ENCODE measurements at regions not wholly inside any gene's neighbourhood (a gene's known extent, or its start where the extent isn't known, plus 50 kb on each side); places are given as distances from the start of the nearest gene placed in this dataset.

- ChIA-PET POLR2A (no interaction called here), CTCF (no interaction called here)
- DNase-seq = no peak
- H3K9me3 Mint-ChIP-seq (ENCODE audit: insufficient read depth) = no peaks in the 10 kb centered on the region
- H3K27ac Mint-ChIP-seq = no peak overlapping the region
- H3K27me3 Mint-ChIP-seq (ENCODE audit: low read depth) = no peaks in the 10 kb centered on the region
- no peaks in the 10 kb centered on the region for H3K4me1 Mint-ChIP-seq (ENCODE audit: low read depth)
- ATAC-seq = no peak
- no peaks in the 10 kb centered on the region for H3K36me3 Mint-ChIP-seq (ENCODE audit: low read depth)
- H3K4me3 Mint-ChIP-seq = no peak overlapping the region
Measured at GRCh38 chr18:78859686-78860085, 119.9 kb upstream of the SALL3 start.

DNA sequence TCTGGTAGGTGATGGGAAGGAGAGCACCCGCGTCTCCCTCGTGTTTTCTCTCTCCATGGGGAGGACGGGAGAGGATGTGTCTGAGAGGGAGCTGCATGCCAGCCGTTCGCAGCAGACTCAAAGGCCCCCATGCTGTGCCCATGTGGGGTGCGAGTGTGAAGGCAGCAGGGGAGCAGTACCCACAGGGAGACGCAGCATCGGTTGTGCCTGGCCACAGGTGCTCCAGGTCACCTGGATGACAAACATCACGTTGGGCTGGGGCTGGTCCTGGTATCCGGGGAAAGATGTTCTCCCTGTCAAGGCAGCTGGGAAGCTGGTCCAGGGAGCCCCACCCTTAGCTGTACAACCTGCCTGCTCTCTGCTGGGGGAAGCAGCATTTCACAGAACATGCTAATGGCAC, 119.5 kb upstream of the SALL3 start:
- H3K4me1 Mint-ChIP-seq (ENCODE audit: low read depth) = no peaks in the 10 kb centered on the region
- no peak overlapping the region for H3K4me3 Mint-ChIP-seq
- no peaks in the 10 kb centered on the region for H3K36me3 Mint-ChIP-seq (ENCODE audit: low read depth)
- CTCF ChIA-PET = no interaction called here
- DNase-seq = no peak
- POLR2A ChIA-PET = no interaction called here
- no peaks in the 10 kb centered on the region for H3K9me3 Mint-ChIP-seq (ENCODE audit: insufficient read depth)
- H3K27ac Mint-ChIP-seq = no peak overlapping the region
- no peaks in the 10 kb centered on the region for H3K27me3 Mint-ChIP-seq (ENCODE audit: low read depth)
- no peak for ATAC-seq

- Mint-ChIP-seq H3K4me1 (ENCODE audit: low read depth) (no peaks in the 10 kb centered on the region), H3K4me3 (no peak overlapping the region), H3K9me3 (ENCODE audit: insufficient read depth) (no peaks in the 10 kb centered on the region), H3K36me3 (ENCODE audit: low read depth) (no peaks in the 10 kb centered on the region), H3K27ac (no peak overlapping the region), H3K27me3 (ENCODE audit: low read depth) (no peaks in the 10 kb centered on the region)
- DNase-seq (no peak), ATAC-seq (no peak)
- POLR2A ChIA-PET = no interaction called here
- CTCF ChIA-PET = no interaction called here
Measured at GRCh38 chr18:78861116-78861515, 118.5 kb upstream of the SALL3 start.

- no peak for DNase-seq
- Mint-ChIP-seq H3K36me3 (ENCODE audit: low read depth) (no peaks in the 10 kb centered on the region), H3K4me3 (no peak overlapping the region), H3K27ac (no peak overlapping the region), H3K4me1 (ENCODE audit: low read depth) (no peaks in the 10 kb centered on the region), H3K27me3 (ENCODE audit: low read depth) (no peaks in the 10 kb centered on the region), H3K9me3 (ENCODE audit: insufficient read depth) (no peaks in the 10 kb centered on the region)
- POLR2A ChIA-PET = no interaction called here
- CTCF ChIA-PET = no interaction called here
- ATAC-seq = no peak
Measured at GRCh38 chr18:78861706-78862105, 117.9 kb upstream of the SALL3 start.

DNA sequence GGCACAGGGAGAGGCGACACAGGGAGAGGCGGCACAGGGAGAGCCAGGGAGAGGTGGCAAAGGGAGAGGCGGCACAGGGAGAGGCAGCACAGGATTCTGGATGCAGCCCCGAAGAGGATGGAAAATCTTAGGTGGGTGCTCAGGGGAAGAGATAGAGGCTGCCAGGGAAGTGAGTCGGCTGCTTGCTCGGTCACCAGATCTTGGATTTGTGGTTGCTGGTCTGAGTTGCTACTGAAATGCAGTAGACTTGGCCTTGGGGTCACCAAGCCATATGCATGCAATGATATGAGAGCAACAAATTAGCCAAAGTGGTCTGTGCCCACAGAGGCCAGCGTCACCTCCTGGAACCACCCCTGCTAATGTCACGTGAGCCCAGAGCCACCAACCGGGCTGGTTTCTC, 117.2 kb upstream of the SALL3 start:
- no peak for ATAC-seq
- H3K36me3 Mint-ChIP-seq (ENCODE audit: low read depth) = no peaks in the 10 kb centered on the region
- H3K4me1 Mint-ChIP-seq (ENCODE audit: low read depth) = no peaks in the 10 kb centered on the region
- H3K4me3 Mint-ChIP-seq = no peak overlapping the region
- no peaks in the 10 kb centered on the region for H3K9me3 Mint-ChIP-seq (ENCODE audit: insufficient read depth)
- no peak for DNase-seq
- no peaks in the 10 kb centered on the region for H3K27me3 Mint-ChIP-seq (ENCODE audit: low read depth)
- H3K27ac Mint-ChIP-seq = no peak overlapping the region
- POLR2A ChIA-PET = no interaction called here
- CTCF ChIA-PET = no interaction called here

- POLR2A ChIA-PET = no interaction called here
- DNase-seq (no peak), ATAC-seq (no peak)
- Mint-ChIP-seq H3K4me1 (ENCODE audit: low read depth) (no peaks in the 10 kb centered on the region), H3K9me3 (ENCODE audit: insufficient read depth) (no peaks in the 10 kb centered on the region), H3K27ac (no peak overlapping the region), H3K4me3 (no peak overlapping the region), H3K27me3 (ENCODE audit: low read depth) (no peaks in the 10 kb centered on the region), H3K36me3 (ENCODE audit: low read depth) (no peaks in the 10 kb centered on the region)
- CTCF ChIA-PET = no interaction called here
Measured at GRCh38 chr18:78865056-78865598, 114.5 kb upstream of the SALL3 start.

DNA sequence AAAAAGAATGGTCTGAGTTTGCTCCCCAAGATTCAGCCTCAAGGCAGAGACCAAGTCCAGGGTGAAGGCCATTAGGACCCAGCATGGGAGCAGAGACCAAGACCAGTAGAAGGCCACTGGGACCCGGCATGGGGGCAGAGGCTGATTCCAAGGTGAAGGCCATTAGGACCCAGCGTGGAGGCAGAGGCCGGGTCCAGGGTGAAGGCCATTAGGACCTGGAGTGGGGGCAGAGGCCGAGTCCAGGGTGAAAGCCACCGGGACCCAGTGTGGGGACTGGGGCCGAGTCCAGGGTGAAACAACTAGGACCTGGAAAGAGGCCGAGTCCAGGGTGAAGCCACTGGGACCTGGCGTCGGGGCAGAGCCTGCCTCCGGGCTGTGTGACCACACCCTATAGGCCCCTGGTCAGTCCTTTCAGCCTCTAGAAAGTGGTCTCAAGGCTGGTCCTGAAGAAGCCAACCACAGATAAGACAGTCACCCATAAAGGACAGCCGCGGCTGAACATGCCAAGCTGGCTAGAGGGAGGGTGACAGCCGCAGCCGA, 113.8 kb upstream of the SALL3 start:
- no peak overlapping the region for H3K27ac Mint-ChIP-seq
- no peak for ATAC-seq
- DNase-seq = no peak
- no peaks in the 10 kb centered on the region for H3K9me3 Mint-ChIP-seq (ENCODE audit: insufficient read depth)
- H3K4me1 Mint-ChIP-seq (ENCODE audit: low read depth) = no peaks in the 10 kb centered on the region
- H3K27me3 Mint-ChIP-seq (ENCODE audit: low read depth) = no peaks in the 10 kb centered on the region
- POLR2A ChIA-PET = no interaction called here
- CTCF ChIA-PET = no interaction called here
- no peaks in the 10 kb centered on the region for H3K36me3 Mint-ChIP-seq (ENCODE audit: low read depth)
- H3K4me3 Mint-ChIP-seq = no peak overlapping the region

DNA sequence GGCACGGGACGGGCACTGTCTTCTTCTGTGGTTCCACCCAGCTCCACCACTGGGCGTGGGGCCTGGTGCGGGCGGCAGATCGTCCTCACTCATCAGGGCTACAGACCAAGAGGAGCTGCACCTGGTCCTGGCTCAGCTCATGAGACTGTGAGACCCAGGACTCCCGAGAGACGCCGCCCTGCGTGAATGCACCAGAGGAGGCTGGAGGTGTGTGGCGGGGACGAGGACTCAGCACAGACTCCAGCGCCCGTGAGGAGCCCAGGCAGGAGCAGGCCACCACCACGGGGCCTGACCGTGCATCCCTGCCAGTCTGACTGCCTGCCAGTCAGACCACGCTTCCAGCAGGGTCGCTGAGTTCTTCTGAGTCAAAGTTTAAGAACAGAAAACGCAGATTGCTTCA, 112.5 kb upstream of the SALL3 start:
- no peaks in the 10 kb centered on the region for H3K9me3 Mint-ChIP-seq (ENCODE audit: insufficient read depth)

GRCh38 chr18:78868330-78869316, 111.0 kb upstream of the SALL3 start:
- no peaks in the 10 kb centered on the region for H3K4me1 Mint-ChIP-seq (ENCODE audit: low read depth)
- ChIA-PET CTCF (no interaction called here), POLR2A (no interaction called here)
- H3K27me3 Mint-ChIP-seq (ENCODE audit: low read depth) = no peaks in the 10 kb centered on the region
- DNase-seq (no peak), ATAC-seq (no peak)
- H3K4me3 Mint-ChIP-seq = no peak overlapping the region
- no peaks in the 10 kb centered on the region for H3K36me3 Mint-ChIP-seq (ENCODE audit: low read depth)
- no peaks in the 10 kb centered on the region for H3K9me3 Mint-ChIP-seq (ENCODE audit: insufficient read depth)
- H3K27ac Mint-ChIP-seq = no peak overlapping the region

More for the DNA sequence above, 112.5 kb upstream of the SALL3 start:
- H3K4me3 Mint-ChIP-seq = no peak overlapping the region
- DNase-seq (no peak), ATAC-seq (no peak)
- POLR2A ChIA-PET = no interaction called here
- CTCF ChIA-PET = no interaction called here
- no peaks in the 10 kb centered on the region for H3K36me3 Mint-ChIP-seq (ENCODE audit: low read depth)
- no peak overlapping the region for H3K27ac Mint-ChIP-seq
- no peaks in the 10 kb centered on the region for H3K27me3 Mint-ChIP-seq (ENCODE audit: low read depth)
- H3K4me1 Mint-ChIP-seq (ENCODE audit: low read depth) = no peaks in the 10 kb centered on the region

- H3K4me1 Mint-ChIP-seq (ENCODE audit: low read depth) = no peaks in the 10 kb centered on the region
- ChIA-PET POLR2A (no interaction called here), CTCF (interaction anchor here (1.2 kb wide), 1 partner anchor 114 kb away, joined by 3 read pairs; no protein-coding TSS in a partner anchor)
- no peak overlapping the region for H3K27ac Mint-ChIP-seq
- DNase-seq (no peak), ATAC-seq (no peak)
- H3K27me3 Mint-ChIP-seq (ENCODE audit: low read depth) = peaks cover 2% of the 10 kb centered on the region
- no peaks in the 10 kb centered on the region for H3K36me3 Mint-ChIP-seq (ENCODE audit: low read depth)
- H3K4me3 Mint-ChIP-seq = no peak overlapping the region
- no peaks in the 10 kb centered on the region for H3K9me3 Mint-ChIP-seq (ENCODE audit: insufficient read depth)
Measured at GRCh38 chr18:78871618-78872017, 108.0 kb upstream of the SALL3 start.

DNA sequence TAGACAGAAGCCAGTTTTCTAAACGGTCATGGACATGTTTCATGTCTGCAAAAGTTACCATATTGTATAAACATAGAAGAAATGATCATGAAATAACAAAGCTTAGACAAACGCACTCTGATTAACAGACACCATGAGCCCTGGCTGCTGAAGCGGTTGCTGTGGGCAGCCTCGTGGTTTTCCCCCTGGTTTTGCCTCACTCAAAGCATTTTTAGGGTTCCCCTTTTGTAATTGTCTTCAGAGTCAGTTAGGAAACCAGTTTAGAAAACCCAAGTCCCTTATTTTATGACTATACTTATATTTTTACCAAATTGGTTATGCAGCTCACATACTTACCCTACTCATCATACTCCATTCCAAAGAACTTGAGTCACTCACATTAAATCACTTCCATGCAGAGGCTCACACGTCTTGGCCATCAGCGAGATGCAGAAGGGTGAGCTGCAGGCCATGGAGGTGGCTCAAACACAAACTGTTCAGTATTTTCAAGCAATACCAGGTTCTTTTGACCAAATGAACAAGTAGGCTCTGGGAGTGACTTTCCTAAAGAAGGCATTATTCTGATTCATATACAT, 105.6 kb upstream of the SALL3 start:
- no peak for ATAC-seq
- no peaks in the 10 kb centered on the region for H3K36me3 Mint-ChIP-seq (ENCODE audit: low read depth)
- H3K27ac Mint-ChIP-seq = no peak overlapping the region
- POLR2A ChIA-PET = no interaction called here
- H3K9me3 Mint-ChIP-seq (ENCODE audit: insufficient read depth) = no peaks in the 10 kb centered on the region
- H3K27me3 Mint-ChIP-seq (ENCODE audit: low read depth) = peaks cover 2% of the 10 kb centered on the region
- H3K4me1 Mint-ChIP-seq (ENCODE audit: low read depth) = no peaks in the 10 kb centered on the region
- no peak overlapping the region for H3K4me3 Mint-ChIP-seq
- no peak for DNase-seq
- CTCF ChIA-PET = no interaction called here

- Mint-ChIP-seq H3K27ac (no peak overlapping the region), H3K4me1 (ENCODE audit: low read depth) (no peaks in the 10 kb centered on the region), H3K36me3 (ENCODE audit: low read depth) (no peaks in the 10 kb centered on the region), H3K27me3 (ENCODE audit: low read depth) (peaks cover 2% of the 10 kb centered on the region), H3K9me3 (ENCODE audit: insufficient read depth) (no peaks in the 10 kb centered on the region), H3K4me3 (no peak overlapping the region)
- POLR2A ChIA-PET = no interaction called here
- DNase-seq (peak; percentile 49), ATAC-seq (no peak)
- CTCF ChIA-PET = interaction anchor here (0.9 to 1.6 kb wide), 4 partner anchors 16 to 370 kb away, joined by 3 to 6 read pairs (median 4); no protein-coding TSS in a partner anchor
Measured at GRCh38 chr18:78875016-78875777, 104.4 kb upstream of the SALL3 start.

Data from activated CD8-positive, alpha-beta T cell treated with anti-CD3 and anti-CD28 coated beads, Interleukin-2, amount 10 ng/mL, durations not matched to agents 7 days and 5 days (primary cell).